MM.1S (cell line): ENCODE measurements at regions not wholly inside any gene's neighbourhood (a gene's known extent, or its start where the extent isn't known, plus 50 kb on each side); places are given as distances from the start of the nearest gene placed in this dataset.
"Not testable (repeated sequence)": the region's sequence is repeated elsewhere in the genome, so short reads cannot be mapped to it uniquely, and the experiment has no call there.

Experiments
- DNase-seq: peaks from one replicate; pipeline ENCODE4 v3.0.0-alpha.2; 2015
- H2AFZ ChIP-seq: fragments of 300-600 bp; sonication (generic); 2 replicates; pipeline ENCODE4 v1.6.0; 2016; ENCODE audit warnings: antibody characterized with exemption, low read length
- H3F3A ChIP-seq: fragments of 300-600 bp; sonication (generic); 2 replicates; pipeline ENCODE4 v1.6.1; 2016; ENCODE audit warnings: mild to moderate bottlenecking, antibody characterized with exemption, low read length, moderate library complexity, mixed read lengths; ENCODE audit not compliant: insufficient read depth
- H3K27ac ChIP-seq: fragments of 300-600 bp; sonication (generic); 2 replicates; pipeline ENCODE4 v1.5.1; 2016; ENCODE audit warnings: mild to moderate bottlenecking, low read length
- H3K27me3 ChIP-seq: fragments of 300-600 bp; sonication (generic); replicated peaks from 2 replicates; pipeline ENCODE4 v1.6.0; 2016; ENCODE audit warnings: low read length; ENCODE audit not compliant: insufficient read depth
- H3K36me3 ChIP-seq: fragments of 300-600 bp; sonication (generic); replicated peaks from 2 replicates; pipeline ENCODE4 v1.6.1; 2016; ENCODE audit warnings: mild to moderate bottlenecking, low read length, mixed read lengths; ENCODE audit not compliant: insufficient read depth
- H3K4me1 ChIP-seq: fragments of 300-600 bp; sonication (generic); 2 replicates; pipeline ENCODE4 v1.6.1; 2016; ENCODE audit warnings: low read length, mixed read lengths
- H3K4me2 ChIP-seq: fragments of 300-600 bp; sonication (generic); 2 replicates; pipeline ENCODE4 v1.6.0; 2016; ENCODE audit warnings: low read depth, low read length
- H3K4me3 ChIP-seq: fragments of 300-600 bp; sonication (generic); 2 replicates; pipeline ENCODE4 v1.5.1; 2016; ENCODE audit warnings: low read length, mixed read lengths
- H3K79me2 ChIP-seq: fragments of 300-600 bp; sonication (generic); 2 replicates; pipeline ENCODE4 v1.6.1; 2016; ENCODE audit warnings: mixed run types, low read length, mixed read lengths
- H3K9ac ChIP-seq: fragments of 300-600 bp; sonication (generic); 2 replicates; pipeline ENCODE4 v1.6.1; 2016; ENCODE audit warnings: low read length, mixed read lengths
- H3K9me2 ChIP-seq: fragments of 300-600 bp; sonication (generic); replicated peaks from 2 replicates; pipeline ENCODE4 v1.6.1; 2016; ENCODE audit warnings: mild to moderate bottlenecking, low read length, mixed read lengths; ENCODE audit not compliant: insufficient read depth
- H3K9me3 ChIP-seq: fragments of 300-600 bp; sonication (generic); replicated peaks from 2 replicates; pipeline ENCODE4 v1.6.1; 2016; ENCODE audit warnings: mild to moderate bottlenecking, low read length, mixed read lengths; ENCODE audit not compliant: insufficient read depth
- H4K20me1 ChIP-seq: fragments of 300-600 bp; sonication (generic); 2 replicates; pipeline ENCODE4 v1.6.1; 2016; ENCODE audit warnings: mild to moderate bottlenecking, low read length, moderate library complexity, mixed read lengths; ENCODE audit not compliant: insufficient read depth
- EZH2 ChIP-seq: fragments of 300-600 bp; sonication (generic); optimal IDR thresholded peaks from 2 replicates; pipeline ENCODE3; 2017; ENCODE audit warnings: low read depth, mild to moderate bottlenecking, antibody characterized with exemption, low read length, mixed read lengths
- EZH2phosphoT487 ChIP-seq: fragments of 300-600 bp; sonication (generic); IDR thresholded peaks from 2 replicates; pipeline ENCODE4 v1.6.1; 2018; ENCODE audit warnings: antibody characterized with exemption, low read length
- TF ChIP-seq, protein P1 (sequence below): fragments of 300-600 bp; sonication (generic); IDR thresholded peaks from 2 replicates; pipeline ENCODE4 v1.5.1; 2016; ENCODE audit warnings: antibody characterized with exemption, low read length, mixed read lengths

DNA sequence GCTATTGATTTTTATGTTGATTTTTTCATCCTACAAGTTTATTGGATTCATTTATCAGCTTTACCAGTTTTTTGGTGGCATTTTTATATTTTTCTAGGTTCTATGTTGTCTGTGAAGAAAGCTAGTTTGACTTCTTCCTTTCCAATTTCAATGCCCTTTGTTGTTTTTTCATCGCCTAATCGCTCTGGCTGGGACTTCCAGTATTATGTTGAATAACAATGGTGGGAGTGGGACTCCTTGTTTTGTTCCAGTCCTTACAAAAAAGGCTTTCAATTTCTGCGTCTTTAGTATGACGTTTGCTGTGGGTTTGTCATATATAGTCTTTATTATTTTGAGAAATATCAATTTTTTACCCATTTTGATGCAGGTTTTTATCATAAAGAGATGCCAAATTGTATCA lies 175.6 kb upstream of the CCNH start:
- H3K4me3 ChIP-seq = no peak overlapping the region
- no peaks in the 10 kb centered on the region for H3K9me3 ChIP-seq
- no peaks in the 10 kb centered on the region for H3K9me2 ChIP-seq
- H3K4me1 ChIP-seq = no peaks in the 10 kb centered on the region
- no peaks in the 10 kb centered on the region for H3F3A ChIP-seq
- no peak overlapping the region for H3K9ac ChIP-seq
- no peak overlapping the region for H2AFZ ChIP-seq
- TF ChIP-seq, protein P1, sequence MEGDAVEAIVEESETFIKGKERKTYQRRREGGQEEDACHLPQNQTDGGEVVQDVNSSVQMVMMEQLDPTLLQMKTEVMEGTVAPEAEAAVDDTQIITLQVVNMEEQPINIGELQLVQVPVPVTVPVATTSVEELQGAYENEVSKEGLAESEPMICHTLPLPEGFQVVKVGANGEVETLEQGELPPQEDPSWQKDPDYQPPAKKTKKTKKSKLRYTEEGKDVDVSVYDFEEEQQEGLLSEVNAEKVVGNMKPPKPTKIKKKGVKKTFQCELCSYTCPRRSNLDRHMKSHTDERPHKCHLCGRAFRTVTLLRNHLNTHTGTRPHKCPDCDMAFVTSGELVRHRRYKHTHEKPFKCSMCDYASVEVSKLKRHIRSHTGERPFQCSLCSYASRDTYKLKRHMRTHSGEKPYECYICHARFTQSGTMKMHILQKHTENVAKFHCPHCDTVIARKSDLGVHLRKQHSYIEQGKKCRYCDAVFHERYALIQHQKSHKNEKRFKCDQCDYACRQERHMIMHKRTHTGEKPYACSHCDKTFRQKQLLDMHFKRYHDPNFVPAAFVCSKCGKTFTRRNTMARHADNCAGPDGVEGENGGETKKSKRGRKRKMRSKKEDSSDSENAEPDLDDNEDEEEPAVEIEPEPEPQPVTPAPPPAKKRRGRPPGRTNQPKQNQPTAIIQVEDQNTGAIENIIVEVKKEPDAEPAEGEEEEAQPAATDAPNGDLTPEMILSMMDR = no peak
- no peak for TF ChIP-seq EZH2
- TF ChIP-seq EZH2phosphoT487 = no peak
- H3K4me2 ChIP-seq = no peak overlapping the region
- H3K36me3 ChIP-seq = no peaks in the 10 kb centered on the region
- no peaks in the 10 kb centered on the region for H3K27me3 ChIP-seq
- DNase-seq = no peak
- no peaks in the 10 kb centered on the region for H3K79me2 ChIP-seq
- no peaks in the 10 kb centered on the region for H4K20me1 ChIP-seq
- H3K27ac ChIP-seq = no peak overlapping the region

DNA sequence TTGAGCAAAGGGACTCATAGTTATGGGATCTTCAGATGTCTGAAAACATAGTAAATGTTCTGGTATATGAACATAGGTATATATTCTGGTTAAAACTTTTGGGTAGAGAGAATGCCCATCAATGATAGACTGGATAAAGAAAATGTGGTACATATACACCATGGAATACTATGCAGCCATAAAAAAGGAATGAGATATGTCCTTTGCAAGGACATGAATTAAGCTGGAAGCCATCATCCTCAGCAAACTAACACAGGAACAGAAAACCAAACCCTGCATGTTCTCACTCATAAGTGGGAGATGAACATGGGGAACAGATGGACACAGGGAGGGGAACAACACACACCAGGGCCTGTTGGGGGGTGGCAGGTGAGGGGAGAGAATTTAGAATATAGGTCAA lies 171.0 kb upstream of the CCNH start:
- not testable (repeated sequence) for H3F3A ChIP-seq, H2AFZ ChIP-seq, H4K20me1 ChIP-seq, H3K27me3 ChIP-seq, H3K4me1 ChIP-seq, H3K4me2 ChIP-seq, H3K79me2 ChIP-seq, H3K9ac ChIP-seq, DNase-seq, H3K9me2 ChIP-seq, H3K27ac ChIP-seq, H3K4me3 ChIP-seq, H3K36me3 ChIP-seq, H3K9me3 ChIP-seq

DNA sequence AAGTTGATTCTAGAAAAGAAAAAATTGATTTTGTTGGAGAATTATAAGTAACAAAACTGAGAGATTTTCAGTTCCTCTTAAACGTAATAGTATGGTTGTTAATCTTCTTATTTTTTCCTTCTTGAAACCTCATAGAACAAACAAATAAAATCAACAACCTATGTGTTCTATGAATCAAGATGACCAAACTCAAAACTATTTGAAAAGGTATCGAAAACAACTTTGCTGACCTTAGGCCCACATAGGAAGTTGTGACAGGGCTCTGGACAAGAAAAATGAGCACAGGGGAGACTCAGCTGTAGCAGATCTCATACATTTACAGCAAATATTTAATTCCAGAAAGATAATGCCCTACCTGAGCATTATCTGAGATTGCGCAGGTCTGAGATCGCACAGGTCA lies 169.4 kb upstream of the CCNH start:
- Histone ChIP-seq H3K79me2 (no peaks in the 10 kb centered on the region), H3K4me2 (no peak overlapping the region), H3K36me3 (no peaks in the 10 kb centered on the region), H3K27ac (no peak overlapping the region), H2AFZ (no peak overlapping the region), H3K9ac (no peak overlapping the region), H3K27me3 (no peaks in the 10 kb centered on the region), H4K20me1 (no peaks in the 10 kb centered on the region), H3K9me3 (no peaks in the 10 kb centered on the region), H3K4me1 (no peaks in the 10 kb centered on the region), H3F3A (no peaks in the 10 kb centered on the region), H3K9me2 (no peaks in the 10 kb centered on the region), H3K4me3 (no peak overlapping the region)
- DNase-seq = no peak
- TF ChIP-seq, protein P1 = no peak
- TF ChIP-seq EZH2phosphoT487 (no peak), EZH2 (no peak)

DNA sequence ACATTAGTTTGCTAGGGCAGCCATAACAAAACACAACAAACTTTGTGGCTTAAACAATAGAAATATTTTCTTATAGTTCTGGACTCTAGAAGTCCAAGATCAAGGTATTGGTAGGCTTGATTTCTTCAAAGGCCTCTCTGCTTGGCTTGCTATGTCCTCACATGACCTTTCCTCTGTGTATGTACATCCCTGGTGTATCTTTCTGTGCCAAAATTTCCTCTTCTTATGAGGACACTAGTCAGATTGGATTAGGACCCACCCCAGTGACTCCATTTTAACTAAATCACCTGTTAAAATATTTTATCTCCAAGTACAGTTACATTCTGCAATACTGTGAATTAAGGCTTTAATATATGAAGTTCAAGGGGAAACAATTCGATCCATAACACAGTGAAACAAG lies 168.9 kb upstream of the CCNH start:
- no peaks in the 10 kb centered on the region for H3K27me3 ChIP-seq
- H2AFZ ChIP-seq = no peak overlapping the region
- no peaks in the 10 kb centered on the region for H3K4me1 ChIP-seq
- no peak overlapping the region for H3K9ac ChIP-seq
- no peaks in the 10 kb centered on the region for H4K20me1 ChIP-seq
- no peak overlapping the region for H3K27ac ChIP-seq
- no peaks in the 10 kb centered on the region for H3K9me2 ChIP-seq
- H3F3A ChIP-seq = no peaks in the 10 kb centered on the region
- no peak overlapping the region for H3K4me3 ChIP-seq
- no peaks in the 10 kb centered on the region for H3K36me3 ChIP-seq
- DNase-seq = no peak
- no peaks in the 10 kb centered on the region for H3K9me3 ChIP-seq
- TF ChIP-seq EZH2phosphoT487 (no peak), EZH2 (no peak)
- TF ChIP-seq, protein P1 = no peak
- H3K4me2 ChIP-seq = no peak overlapping the region
- H3K79me2 ChIP-seq = no peaks in the 10 kb centered on the region
